Activated CD4-positive, alpha-beta memory T cell treated with anti-CD3 and anti-CD28 coated beads, Interleukin-2, amount 10 ng/mL, durations not matched to agents 7 days and 5 days (primary cell): ENCODE measurements at regions not wholly inside any gene's neighbourhood (a gene's known extent, or its start where the extent isn't known, plus 50 kb on each side); places are given as distances from the start of the nearest gene placed in this dataset.

Experiments
- CTCF ChIA-PET: fragments of 350-600 bp; sonication (Branson Sonifier 250); formaldehyde crosslinking; loops from one replicate; lab custom pipeline; 2021; ENCODE audit warnings: antibody characterized with exemption, inconsistent platforms; lab: Charles Lee
- POLR2A ChIA-PET: fragments of 350-600 bp; sonication (Branson Sonifier 250); formaldehyde crosslinking; loops from one replicate; lab custom pipeline; 2021; ENCODE audit warnings: antibody characterized with exemption; lab: Charles Lee
- DNase-seq: peaks from one replicate; pipeline ENCODE4 v3.0.0-alpha.2; 2020
- H3K27ac Mint-ChIP-seq: one replicate; pipeline ENCODE4 v1.8.0; 2021; ENCODE audit warnings: mild to moderate bottlenecking, mixed read lengths
- H3K27me3 Mint-ChIP-seq: one replicate; pipeline ENCODE4 v1.8.0; 2021; ENCODE audit warnings: mixed read lengths
- H3K36me3 Mint-ChIP-seq: one replicate; pipeline ENCODE4 v1.8.0; 2021; ENCODE audit warnings: low read depth, mixed read lengths
- H3K4me1 Mint-ChIP-seq: one replicate; pipeline ENCODE4 v1.8.0; 2021; ENCODE audit warnings: mixed read lengths
- H3K4me3 Mint-ChIP-seq: one replicate; pipeline ENCODE4 v1.8.0; 2021; ENCODE audit warnings: mild to moderate bottlenecking, mixed read lengths
- H3K9me3 Mint-ChIP-seq: one replicate; pipeline ENCODE4 v1.8.0; 2021; ENCODE audit warnings: mixed read lengths

DNA sequence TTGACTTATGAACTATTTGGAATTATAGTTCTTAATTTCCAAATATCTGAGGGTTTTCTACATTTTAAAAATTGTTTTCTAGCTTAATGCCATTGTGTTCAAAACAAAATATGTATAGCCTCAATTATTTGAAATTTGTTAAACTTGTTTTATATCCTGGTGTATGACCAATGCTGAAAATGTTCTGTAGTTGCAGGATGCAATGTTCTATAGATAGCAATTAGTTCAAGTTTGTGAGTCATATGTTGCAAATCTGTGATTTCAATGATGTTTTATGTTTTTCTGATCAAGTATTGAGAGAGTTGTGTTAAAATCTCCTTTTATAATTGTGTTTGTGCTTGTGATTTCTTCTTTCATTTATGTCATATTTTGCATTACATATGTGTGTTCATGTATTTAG, 517.5 kb downstream of the ADGRL2 start:
- POLR2A ChIA-PET, result no interaction called here
- H3K9me3 Mint-ChIP-seq, result no peaks in the 10 kb centered on the region
- no peak overlapping the region for H3K4me3 Mint-ChIP-seq
- no peaks in the 10 kb centered on the region for H3K27me3 Mint-ChIP-seq
- no peak overlapping the region for H3K27ac Mint-ChIP-seq
- no peaks in the 10 kb centered on the region for H3K36me3 Mint-ChIP-seq
- CTCF ChIA-PET, result no interaction called here
- no peaks in the 10 kb centered on the region for H3K4me1 Mint-ChIP-seq
- DNase-seq, result no peak

DNA sequence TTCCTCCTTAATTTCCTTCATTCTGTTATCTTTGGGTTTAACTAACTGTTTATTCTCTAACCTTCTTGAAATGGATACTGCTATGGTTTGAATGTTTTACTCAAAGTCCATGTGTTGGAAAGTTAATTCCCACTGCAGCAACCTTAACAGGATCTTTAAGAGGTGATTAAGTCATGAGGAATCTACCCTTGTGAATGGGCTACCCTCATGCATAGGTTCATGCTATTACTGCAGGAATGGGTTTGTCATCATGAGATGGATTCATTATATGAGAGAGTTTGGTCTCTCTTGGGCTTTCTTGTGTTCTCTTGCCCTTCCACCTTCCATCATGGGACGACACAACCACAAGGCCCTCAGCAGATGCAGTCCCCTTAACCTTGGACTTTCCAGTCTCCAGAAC, 516.9 kb downstream of the ADGRL2 start:
- no peaks in the 10 kb centered on the region for H3K9me3 Mint-ChIP-seq
- no peak for DNase-seq
- CTCF ChIA-PET, result no interaction called here
- POLR2A ChIA-PET, result no interaction called here
- no peak overlapping the region for H3K27ac Mint-ChIP-seq
- no peak overlapping the region for H3K4me3 Mint-ChIP-seq
- no peaks in the 10 kb centered on the region for H3K27me3 Mint-ChIP-seq
- no peaks in the 10 kb centered on the region for H3K4me1 Mint-ChIP-seq
- H3K36me3 Mint-ChIP-seq, result no peaks in the 10 kb centered on the region

DNA sequence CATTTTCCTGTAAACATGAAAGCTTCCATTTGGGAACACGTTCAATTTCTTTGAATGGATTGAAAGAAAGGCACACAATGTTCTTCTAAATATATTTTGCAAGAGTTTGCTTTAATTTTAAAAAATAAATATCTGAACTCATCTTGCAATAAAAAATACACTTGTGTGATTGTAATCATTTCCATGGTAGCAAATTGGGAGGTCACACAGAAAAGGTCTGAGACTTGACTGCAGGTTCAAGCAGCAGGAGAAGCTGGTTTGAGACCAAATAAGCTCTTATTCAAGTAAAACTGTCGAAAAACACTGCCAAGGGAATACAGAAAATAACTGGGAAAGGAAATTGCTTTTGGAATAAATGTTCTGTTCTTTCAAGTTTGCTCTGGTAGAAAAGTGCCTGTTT, 498.9 kb downstream of the ADGRL2 start:
- CTCF ChIA-PET, result no interaction called here
- Mint-ChIP-seq H3K36me3 (no peaks in the 10 kb centered on the region), H3K4me1 (no peaks in the 10 kb centered on the region), H3K27ac (no peak overlapping the region), H3K4me3 (no peak overlapping the region), H3K9me3 (peaks cover 8% of the 10 kb centered on the region), H3K27me3 (no peaks in the 10 kb centered on the region)
- POLR2A ChIA-PET, result no interaction called here
- no peak for DNase-seq

DNA sequence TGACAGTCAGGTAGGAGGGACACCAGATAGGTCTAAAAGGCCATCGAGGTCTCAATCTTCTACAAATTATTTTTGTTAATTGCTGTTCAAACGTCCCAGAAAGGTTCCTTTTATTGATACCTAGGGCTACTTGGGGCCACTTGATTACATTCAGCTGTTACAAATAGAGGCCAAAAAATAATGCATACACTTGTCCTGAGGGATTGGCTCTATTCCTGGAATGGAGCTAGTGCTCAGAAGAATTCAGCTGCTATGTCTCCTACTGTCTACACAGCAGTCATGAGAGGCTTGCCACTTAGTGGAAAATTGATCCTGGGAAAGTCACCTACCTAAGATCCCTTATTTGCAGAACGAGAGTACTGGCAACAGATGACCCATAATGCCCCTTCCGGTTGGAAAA, 498.3 kb downstream of the ADGRL2 start:
- Mint-ChIP-seq H3K9me3 (peaks cover 8% of the 10 kb centered on the region), H3K4me1 (no peaks in the 10 kb centered on the region), H3K27ac (no peak overlapping the region), H3K4me3 (no peak overlapping the region), H3K36me3 (no peaks in the 10 kb centered on the region), H3K27me3 (no peaks in the 10 kb centered on the region)
- ChIA-PET CTCF (no interaction called here), POLR2A (no interaction called here)
- DNase-seq, result no peak

DNA sequence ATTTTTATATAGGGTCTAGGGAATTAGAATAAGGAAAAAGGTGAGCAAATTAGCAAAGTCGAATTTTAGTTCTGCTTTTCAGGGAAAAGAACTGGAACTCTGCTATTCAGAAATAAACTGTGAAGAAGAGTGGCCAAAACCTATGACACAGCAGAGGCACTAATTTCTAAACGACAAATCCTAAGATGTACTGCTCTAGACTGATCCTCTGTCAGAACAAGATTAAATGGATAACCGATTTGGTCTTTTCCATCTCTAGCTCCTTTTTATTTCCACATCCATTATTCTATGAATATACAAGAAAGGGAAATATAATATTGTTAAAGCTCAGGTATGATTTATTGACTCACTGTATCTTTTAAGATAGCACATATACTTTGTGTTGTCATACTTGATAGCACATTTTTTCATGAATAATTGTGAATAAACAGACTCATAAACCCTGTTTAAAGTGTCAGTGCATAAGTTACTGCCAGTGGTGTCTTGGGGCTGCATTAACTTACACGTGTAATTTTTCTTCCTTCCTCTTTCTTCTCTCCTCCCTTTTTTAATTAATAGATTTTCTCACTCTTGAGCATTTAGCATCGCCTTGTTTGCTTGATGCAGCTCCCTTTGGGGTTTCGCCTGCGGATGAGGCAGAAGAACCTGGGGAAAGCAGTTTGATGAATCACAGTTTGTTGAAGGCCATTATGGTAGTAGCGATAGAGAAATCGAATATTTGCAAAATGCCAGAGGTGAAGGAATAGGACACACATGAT, 496.6 kb downstream of the ADGRL2 start:
- Mint-ChIP-seq H3K27ac (no peak overlapping the region), H3K4me1 (no peaks in the 10 kb centered on the region), H3K36me3 (no peaks in the 10 kb centered on the region), H3K4me3 (no peak overlapping the region), H3K27me3 (no peaks in the 10 kb centered on the region), H3K9me3 (peaks cover 8% of the 10 kb centered on the region)
- ChIA-PET CTCF (no interaction called here), POLR2A (no interaction called here)
- DNase-seq, result no peak

DNA sequence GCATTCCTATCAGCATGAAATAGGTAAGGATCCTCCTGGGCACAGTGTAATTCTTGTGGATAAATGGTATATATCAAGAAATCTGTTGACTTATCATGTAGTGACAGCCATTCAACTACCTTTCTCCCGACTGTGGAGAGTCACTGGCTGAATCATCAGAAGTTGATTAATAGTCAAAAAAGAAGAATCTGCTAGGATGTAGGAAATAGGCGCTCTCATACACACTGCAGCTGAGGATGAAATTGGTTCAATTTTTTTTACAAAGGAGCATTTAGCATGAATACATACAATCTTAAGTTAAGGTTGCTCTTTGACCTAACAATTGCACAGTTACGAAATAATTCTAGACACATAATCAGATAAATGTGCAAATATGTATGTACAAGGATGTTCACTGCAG, 486.8 kb downstream of the ADGRL2 start:
- CTCF ChIA-PET, result no interaction called here
- POLR2A ChIA-PET, result no interaction called here
- no peak overlapping the region for H3K4me3 Mint-ChIP-seq
- H3K27me3 Mint-ChIP-seq, result no peaks in the 10 kb centered on the region
- H3K9me3 Mint-ChIP-seq, result no peaks in the 10 kb centered on the region
- DNase-seq, result no peak
- no peak overlapping the region for H3K27ac Mint-ChIP-seq
- H3K36me3 Mint-ChIP-seq, result no peaks in the 10 kb centered on the region
- no peaks in the 10 kb centered on the region for H3K4me1 Mint-ChIP-seq

DNA sequence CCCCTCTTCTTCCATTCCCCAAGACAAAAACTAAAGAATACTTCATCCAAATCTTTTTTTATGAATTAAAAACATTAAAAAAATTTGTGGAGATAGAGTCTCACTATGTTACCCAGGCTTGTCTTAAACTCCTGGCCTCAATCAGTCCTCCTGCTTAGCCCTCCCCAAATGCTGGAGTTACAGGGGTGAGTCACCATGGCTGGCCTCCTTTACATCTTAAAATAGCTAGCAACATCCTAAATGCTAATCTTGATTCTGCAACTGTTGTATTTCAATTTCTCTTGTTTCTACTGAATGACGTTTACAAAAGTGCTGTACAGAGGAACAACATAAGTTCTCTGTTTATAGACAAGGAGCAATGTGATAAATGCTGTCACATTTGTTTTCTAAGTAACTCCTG, 483.5 kb downstream of the ADGRL2 start:
- CTCF ChIA-PET, result no interaction called here
- H3K36me3 Mint-ChIP-seq, result no peaks in the 10 kb centered on the region
- DNase-seq, result no peak
- no peak overlapping the region for H3K4me3 Mint-ChIP-seq
- no peak overlapping the region for H3K27ac Mint-ChIP-seq
- no peaks in the 10 kb centered on the region for H3K9me3 Mint-ChIP-seq
- no peaks in the 10 kb centered on the region for H3K4me1 Mint-ChIP-seq
- H3K27me3 Mint-ChIP-seq, result no peaks in the 10 kb centered on the region
- POLR2A ChIA-PET, result no interaction called here

DNA sequence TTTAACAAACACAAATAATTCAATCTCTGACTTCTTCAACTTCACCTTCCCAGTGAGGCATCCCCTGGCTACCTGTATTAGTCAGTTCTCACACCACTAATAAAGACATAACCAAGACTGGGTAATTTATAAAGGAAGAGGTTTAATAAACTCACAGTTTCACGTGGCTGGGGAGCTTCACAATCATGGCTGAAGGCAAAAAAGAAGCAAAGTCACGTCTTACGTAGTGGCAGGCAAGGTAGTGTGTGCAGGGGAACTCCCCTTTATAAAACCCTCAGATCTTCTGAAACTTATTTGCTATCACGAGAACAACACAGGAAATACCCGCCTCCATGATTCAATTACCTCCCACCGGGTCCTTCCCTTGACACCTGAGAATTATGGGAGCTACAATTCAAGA, 478.5 kb downstream of the ADGRL2 start:
- H3K27me3 Mint-ChIP-seq, result no peaks in the 10 kb centered on the region
- DNase-seq, result no peak
- no peaks in the 10 kb centered on the region for H3K36me3 Mint-ChIP-seq
- H3K27ac Mint-ChIP-seq, result no peak overlapping the region
- H3K4me3 Mint-ChIP-seq, result no peak overlapping the region
- ChIA-PET CTCF (no interaction called here), POLR2A (no interaction called here)
- no peaks in the 10 kb centered on the region for H3K4me1 Mint-ChIP-seq
- H3K9me3 Mint-ChIP-seq, result no peaks in the 10 kb centered on the region

DNA sequence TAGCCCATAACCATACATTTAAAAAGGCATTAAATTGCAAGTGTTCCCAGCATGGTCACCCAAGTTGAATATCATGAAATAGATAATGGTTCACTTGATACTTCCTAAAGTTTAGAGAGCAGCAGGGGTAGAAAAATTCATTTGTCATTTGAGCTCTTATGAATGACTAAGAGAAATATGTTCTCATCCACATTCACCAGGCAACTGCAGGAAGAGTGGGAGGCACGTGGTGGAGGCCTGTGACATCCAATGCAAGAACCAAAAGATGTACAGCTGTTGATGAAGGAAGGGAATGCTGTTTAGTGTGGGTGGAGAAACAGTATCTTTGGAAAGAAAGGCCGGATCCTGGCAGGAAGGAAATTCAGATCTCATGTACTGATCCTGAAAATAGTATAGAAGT, 473.1 kb downstream of the ADGRL2 start:
- Mint-ChIP-seq H3K27ac (no peak overlapping the region), H3K9me3 (no peaks in the 10 kb centered on the region), H3K4me3 (no peak overlapping the region), H3K4me1 (no peaks in the 10 kb centered on the region), H3K36me3 (no peaks in the 10 kb centered on the region), H3K27me3 (no peaks in the 10 kb centered on the region)
- ChIA-PET CTCF (no interaction called here), POLR2A (no interaction called here)
- no peak for DNase-seq

DNA sequence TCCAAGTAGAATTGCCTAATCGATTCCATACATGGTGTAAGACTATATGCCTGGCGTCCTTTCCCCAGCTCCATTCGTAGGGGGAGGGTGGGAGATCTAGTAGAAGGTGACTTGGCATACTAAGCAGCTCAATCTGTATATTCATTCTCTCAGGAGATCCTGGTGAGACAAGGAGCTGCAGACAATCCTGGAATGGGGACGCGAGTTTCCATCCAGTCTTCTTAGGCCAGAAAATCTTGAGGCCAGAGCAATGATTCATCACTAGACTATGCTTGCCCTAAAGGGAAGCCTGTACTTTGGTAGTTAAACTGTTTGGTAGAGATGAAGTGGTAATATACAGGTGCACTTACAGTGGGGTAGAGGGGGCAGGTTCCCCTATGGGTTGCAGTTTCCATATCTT, 468.7 kb downstream of the ADGRL2 start:
- CTCF ChIA-PET, result no interaction called here
- H3K4me1 Mint-ChIP-seq, result no peaks in the 10 kb centered on the region
- no peaks in the 10 kb centered on the region for H3K27me3 Mint-ChIP-seq
- H3K36me3 Mint-ChIP-seq, result no peaks in the 10 kb centered on the region
- no peak overlapping the region for H3K4me3 Mint-ChIP-seq
- no peak overlapping the region for H3K27ac Mint-ChIP-seq
- DNase-seq, result no peak
- POLR2A ChIA-PET, result no interaction called here
- H3K9me3 Mint-ChIP-seq, result peaks cover 5% of the 10 kb centered on the region

DNA sequence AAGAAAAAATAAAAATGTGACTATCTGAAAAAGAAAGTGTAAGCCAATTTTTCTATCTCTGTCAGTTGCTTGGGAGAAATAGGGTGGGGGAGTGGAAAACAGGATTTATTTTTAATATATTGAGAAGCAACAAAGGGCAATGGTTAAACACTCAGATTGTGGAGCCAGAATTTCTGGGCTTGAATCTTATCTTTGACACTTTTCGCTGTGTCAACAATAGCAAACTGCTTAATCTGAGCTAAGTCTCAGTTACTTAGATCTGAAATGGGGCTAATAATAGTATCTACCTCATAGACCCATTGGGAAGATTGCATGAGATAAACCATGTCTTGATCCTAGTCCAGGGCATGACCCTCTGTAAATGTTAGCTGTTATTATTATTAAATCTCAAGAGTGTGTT, 468.1 kb downstream of the ADGRL2 start:
- no peaks in the 10 kb centered on the region for H3K27me3 Mint-ChIP-seq
- H3K9me3 Mint-ChIP-seq, result peaks cover 5% of the 10 kb centered on the region
- H3K27ac Mint-ChIP-seq, result no peak overlapping the region
- POLR2A ChIA-PET, result no interaction called here
- no peak overlapping the region for H3K4me3 Mint-ChIP-seq
- no peaks in the 10 kb centered on the region for H3K4me1 Mint-ChIP-seq
- no peak for DNase-seq
- CTCF ChIA-PET, result no interaction called here
- H3K36me3 Mint-ChIP-seq, result no peaks in the 10 kb centered on the region

DNA sequence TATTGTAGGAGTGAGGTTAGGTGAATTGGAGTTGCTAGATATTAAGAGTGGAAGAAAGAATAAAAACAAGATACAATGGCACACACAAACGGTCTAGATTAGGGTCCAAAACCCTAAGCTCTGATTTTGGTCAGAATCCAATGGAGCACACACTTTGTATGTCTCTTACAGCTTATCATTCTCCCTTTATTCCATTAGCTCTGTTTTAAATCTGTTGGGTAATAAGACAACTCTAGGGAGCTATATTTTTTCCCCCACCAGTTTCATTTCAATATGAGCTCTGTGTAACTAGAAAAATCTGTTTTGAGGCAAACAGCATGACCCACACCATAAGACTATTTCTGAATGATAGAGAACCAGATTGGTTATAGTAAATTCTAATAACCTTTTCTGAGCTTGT, 465.6 kb downstream of the ADGRL2 start:
- Mint-ChIP-seq H3K4me3 (no peak overlapping the region), H3K36me3 (no peaks in the 10 kb centered on the region), H3K27me3 (no peaks in the 10 kb centered on the region), H3K27ac (no peak overlapping the region), H3K4me1 (no peaks in the 10 kb centered on the region), H3K9me3 (peaks cover 5% of the 10 kb centered on the region)
- POLR2A ChIA-PET, result no interaction called here
- CTCF ChIA-PET, result no interaction called here
- DNase-seq, result no peak

DNA sequence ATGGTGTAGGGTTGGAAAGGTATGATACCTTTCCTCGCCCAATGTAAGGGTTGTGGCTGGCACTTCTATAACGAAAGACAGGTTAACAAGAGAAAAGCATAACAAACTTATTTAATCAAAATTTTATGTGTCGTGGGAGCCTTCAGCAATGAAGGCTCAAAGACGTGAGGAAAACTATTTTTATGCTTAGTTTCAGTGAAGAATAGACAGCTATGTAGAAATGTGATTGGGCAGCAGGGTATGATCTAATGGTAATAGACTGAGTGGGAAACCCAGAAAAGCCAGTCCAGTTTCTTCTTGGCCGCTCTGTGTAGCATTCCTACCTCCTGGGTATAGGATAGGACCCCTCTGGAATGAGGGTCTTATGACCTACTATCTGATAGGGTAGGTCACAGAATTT, 464.7 kb downstream of the ADGRL2 start:
- H3K27me3 Mint-ChIP-seq, result no peaks in the 10 kb centered on the region
- no peak overlapping the region for H3K4me3 Mint-ChIP-seq
- no peak overlapping the region for H3K27ac Mint-ChIP-seq
- H3K36me3 Mint-ChIP-seq, result no peaks in the 10 kb centered on the region
- no peaks in the 10 kb centered on the region for H3K4me1 Mint-ChIP-seq
- DNase-seq, result no peak
- POLR2A ChIA-PET, result no interaction called here
- CTCF ChIA-PET, result no interaction called here
- peaks cover 5% of the 10 kb centered on the region for H3K9me3 Mint-ChIP-seq

DNA sequence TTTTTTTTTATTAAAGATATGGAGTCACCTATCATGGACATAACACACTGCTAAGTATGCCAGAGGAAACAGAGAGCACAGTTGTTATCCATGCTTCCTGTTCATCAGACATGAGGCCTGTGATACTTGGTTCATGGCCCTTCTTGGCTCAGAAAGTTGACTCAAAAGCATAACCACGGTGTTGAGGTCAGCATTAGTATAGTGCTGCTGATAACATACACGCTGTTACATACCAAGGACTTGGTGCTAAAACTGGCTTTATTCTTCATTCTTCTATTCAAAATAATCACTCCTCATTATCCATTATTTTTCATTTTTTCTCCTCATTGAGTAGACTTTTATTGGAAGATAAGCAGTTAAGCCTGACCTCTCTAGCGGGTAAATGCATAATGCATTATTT, 464.1 kb downstream of the ADGRL2 start:
- DNase-seq, result no peak
- no peaks in the 10 kb centered on the region for H3K36me3 Mint-ChIP-seq
- H3K4me3 Mint-ChIP-seq, result no peak overlapping the region
- peaks cover 5% of the 10 kb centered on the region for H3K9me3 Mint-ChIP-seq
- ChIA-PET POLR2A (no interaction called here), CTCF (no interaction called here)
- no peak overlapping the region for H3K27ac Mint-ChIP-seq
- no peaks in the 10 kb centered on the region for H3K27me3 Mint-ChIP-seq
- H3K4me1 Mint-ChIP-seq, result no peaks in the 10 kb centered on the region
